Esophagus muscularis mucosa (tissue), 4 donors: ENCODE measurements at regions not wholly inside any gene's neighbourhood (a gene's known extent, or its start where the extent isn't known, plus 50 kb on each side); places are given as distances from the start of the nearest gene placed in this dataset.

ENCODE experiments used
- DNase-seq: peaks from one replicate; pipeline ENCODE4 v3.0.0-alpha.2; 2017; ENCODE audit errors: extremely low spot score
- H3K27ac ChIP-seq, 4 donors: fragments of 200-600 bp; sonication (generic); replicated peaks in 1 of 4; 1 replicate in 3 of 4; 2 replicates in 1 of 4; pipeline ENCODE4 v1.5.1; 2016 to 2019; ENCODE audit warnings: mild to moderate bottlenecking in 1 of 4
- H3K27me3 ChIP-seq, 4 donors: fragments of 200-600 bp; sonication (generic); one replicate each; pipeline versions ENCODE4 v1.5.1 to v1.6.0; 2016 to 2019
- H3K36me3 ChIP-seq, 4 donors: fragments of 200-600 bp; sonication (generic); one replicate each; pipeline ENCODE4 v1.5.1; 2016 to 2019
- H3K4me1 ChIP-seq, 4 donors: fragments of 200-600 bp; sonication (generic); one replicate each; pipeline ENCODE4 v1.5.1; 2016 to 2019
- H3K4me3 ChIP-seq, 4 donors: fragments of 200-600 bp; sonication (generic); 1 replicate in 2 of 4; 2 replicates in 2 of 4; pipeline ENCODE4 v1.5.1; 2016 to 2019; ENCODE audit warnings: mild to moderate bottlenecking in 4 of 4, moderate library complexity in 1 of 4
- H3K9me3 ChIP-seq, 4 donors: fragments of 200-600 bp; sonication (generic); 1 replicate in 3 of 4; 2 replicates in 1 of 4; pipeline ENCODE4 v1.5.1; 2016 to 2019
- CTCF ChIP-seq, 3 experiments: fragments of 200-600 bp in 2 of 3; fragments of 450-650 bp in 1 of 3; sonication (generic) in 2 of 3; IDR thresholded peaks; one replicate each; pipeline ENCODE4 v1.5.1; 2017 to 2019; ENCODE audit warnings: antibody characterized with exemption in 3 of 3, mild to moderate bottlenecking in 2 of 3, moderate library complexity in 1 of 3
- EP300 ChIP-seq: sonication (generic); formaldehyde crosslinking; IDR thresholded peaks from one replicate; pipeline ENCODE4 v1.6.1; 2017; ENCODE audit warnings: antibody characterized with exemption
- POLR2A ChIP-seq: fragments of 450-650 bp; IDR thresholded peaks from one replicate; pipeline ENCODE4 v1.6.1; 2017; ENCODE audit warnings: antibody characterized with exemption, moderate library complexity, mild to moderate bottlenecking, low read depth
- POLR2AphosphoS5 ChIP-seq, 2 donors: sonication (generic); formaldehyde crosslinking; IDR thresholded peaks; one replicate each; pipeline ENCODE4 v1.6.1; 2017; ENCODE audit warnings: antibody characterized with exemption in 2 of 2
- WGBS: methylation state at CpG from one replicate; pipeline ENCODE4 v1.1.5; 2018; 5-methylcytosine and 5-hydroxymethylcytosine counted together
- intact Hi-C: fragments of 100-400 bp; cut with DNase I; formaldehyde crosslinking; loops from one replicate; pipeline ENCODE4 v1.15.1; 2023

- DNase-seq = no peak
- Histone ChIP-seq H3K27me3 (no peaks in the 10 kb centered on the region), H3K9me3 (no peaks in the 10 kb centered on the region), H3K36me3 (no peaks in the 10 kb centered on the region), H3K4me3 (no peak overlapping the region), H3K27ac (no peak overlapping the region), H3K4me1 (peaks cover 0 to 4% (median 0%) of the 10 kb centered on the region in 4 donors)
- WGBS = 48% methylated on average over 2 of the region's 2 CpGs
- intact Hi-C loops = no loop called here
- TF ChIP-seq CTCF (IDR thresholded peaks at IDR 0.05) (no peak), POLR2A (no peak), EP300 (no peak), POLR2AphosphoS5 (IDR thresholded peaks at IDR 0.05) (no peak)
Observed at GRCh38 chr4:137267024-137267423, 265.3 kb downstream of the PCDH18 start.

GRCh38 chr4:137266511-137266910, 265.8 kb downstream of the PCDH18 start:
- Histone ChIP-seq H3K27me3 (no peaks in the 10 kb centered on the region), H3K4me3 (no peak overlapping the region), H3K36me3 (no peaks in the 10 kb centered on the region), H3K9me3 (no peaks in the 10 kb centered on the region), H3K4me1 (peaks cover 0 to 4% (median 0%) of the 10 kb centered on the region in 4 donors), H3K27ac (no peak overlapping the region)
- DNase-seq = no peak
- intact Hi-C loops = no loop called here
- 75% methylated on average over 3 of the region's 3 CpGs for WGBS
- TF ChIP-seq POLR2A = no peak
- TF ChIP-seq CTCF (IDR thresholded peaks at IDR 0.05) = no peak
- no peak for TF ChIP-seq EP300
- TF ChIP-seq POLR2AphosphoS5 (IDR thresholded peaks at IDR 0.05) = no peak

- 91% methylated on average over 3 of the region's 3 CpGs for WGBS
- TF ChIP-seq POLR2A (no peak), EP300 (no peak), POLR2AphosphoS5 (IDR thresholded peaks at IDR 0.05) (no peak), CTCF (IDR thresholded peaks at IDR 0.05) (no peak)
- Histone ChIP-seq H3K4me1 (peaks cover 0 to 4% (median 0%) of the 10 kb centered on the region in 4 donors), H3K4me3 (no peak overlapping the region), H3K27me3 (no peaks in the 10 kb centered on the region), H3K27ac (no peak overlapping the region), H3K9me3 (no peaks in the 10 kb centered on the region), H3K36me3 (no peaks in the 10 kb centered on the region)
- intact Hi-C loops = no loop called here
- DNase-seq = no peak
Observed at GRCh38 chr4:137263206-137263605, 269.1 kb downstream of the PCDH18 start.

GRCh38 chr4:137253949-137254348, 278.3 kb downstream of the PCDH18 start:
- no peak for DNase-seq
- TF ChIP-seq POLR2A (no peak), EP300 (no peak), POLR2AphosphoS5 (IDR thresholded peaks at IDR 0.05) (no peak), CTCF (IDR thresholded peaks at IDR 0.05) (no peak)
- H3K4me1 ChIP-seq = no peaks in the 10 kb centered on the region
- no peak overlapping the region for H3K4me3 ChIP-seq
- no peaks in the 10 kb centered on the region for H3K36me3 ChIP-seq
- intact Hi-C loops = no loop called here
- H3K27ac ChIP-seq = no peak overlapping the region
- no peaks in the 10 kb centered on the region for H3K9me3 ChIP-seq
- no peaks in the 10 kb centered on the region for H3K27me3 ChIP-seq

GRCh38 chr4:137249112-137249511, 283.2 kb downstream of the PCDH18 start:
- Histone ChIP-seq H3K9me3 (no peaks in the 10 kb centered on the region), H3K27me3 (no peaks in the 10 kb centered on the region), H3K36me3 (no peaks in the 10 kb centered on the region), H3K4me1 (no peaks in the 10 kb centered on the region), H3K4me3 (no peak overlapping the region), H3K27ac (no peak overlapping the region)
- DNase-seq = no peak
- TF ChIP-seq EP300 (no peak), POLR2A (no peak), POLR2AphosphoS5 (IDR thresholded peaks at IDR 0.05) (no peak), CTCF (IDR thresholded peaks at IDR 0.05) (no peak)
- intact Hi-C loops = no loop called here
- WGBS = 53% methylated on average over 2 of the region's 2 CpGs
